ENCODE measurements at regions not wholly inside any gene's neighbourhood (a gene's known extent, or its start where the extent isn't known, plus 50 kb on each side); places are given as distances from the start of the nearest gene placed in this dataset.

DNA sequence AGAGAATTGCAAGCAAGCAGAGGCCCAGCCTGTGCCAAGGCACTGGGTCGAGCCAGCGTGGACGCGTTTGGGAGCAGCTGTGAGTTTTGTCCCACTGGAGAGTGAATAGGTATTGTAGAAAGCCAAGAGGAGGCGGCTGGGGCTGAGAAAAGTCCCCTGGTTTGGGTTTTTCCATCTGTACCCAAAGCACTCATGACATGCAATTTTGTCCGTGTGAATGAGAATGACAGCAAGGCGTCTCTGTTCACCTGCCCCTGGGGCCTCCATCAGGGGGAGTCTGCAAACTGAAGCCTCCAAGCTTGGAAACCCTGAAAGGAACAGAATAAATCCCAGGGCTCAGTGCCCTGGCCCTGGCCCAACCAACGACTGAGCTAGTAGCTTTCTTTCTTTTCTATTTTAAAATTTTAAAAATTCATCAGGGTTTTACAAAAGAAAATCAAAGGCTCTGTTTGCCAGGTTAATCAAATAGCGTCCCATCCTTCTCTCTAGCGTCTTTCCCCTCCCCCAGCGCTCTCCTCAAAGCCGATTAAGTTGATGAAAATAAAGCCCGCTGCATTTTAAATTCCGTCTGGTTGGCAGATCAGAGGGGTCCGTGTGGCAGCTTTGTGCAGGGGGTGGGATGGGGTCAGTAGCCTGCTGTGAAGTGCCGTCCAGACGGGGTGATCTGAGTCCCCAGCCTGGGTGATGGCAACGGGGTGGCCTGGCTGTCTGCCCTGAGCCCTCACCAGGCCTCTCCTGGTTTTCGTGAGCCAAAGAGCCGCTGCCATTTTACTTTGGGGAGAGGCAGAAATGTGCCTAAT is 171.0 kb downstream of the KATNIP start:
- TF ChIP-seq, protein P1, sequence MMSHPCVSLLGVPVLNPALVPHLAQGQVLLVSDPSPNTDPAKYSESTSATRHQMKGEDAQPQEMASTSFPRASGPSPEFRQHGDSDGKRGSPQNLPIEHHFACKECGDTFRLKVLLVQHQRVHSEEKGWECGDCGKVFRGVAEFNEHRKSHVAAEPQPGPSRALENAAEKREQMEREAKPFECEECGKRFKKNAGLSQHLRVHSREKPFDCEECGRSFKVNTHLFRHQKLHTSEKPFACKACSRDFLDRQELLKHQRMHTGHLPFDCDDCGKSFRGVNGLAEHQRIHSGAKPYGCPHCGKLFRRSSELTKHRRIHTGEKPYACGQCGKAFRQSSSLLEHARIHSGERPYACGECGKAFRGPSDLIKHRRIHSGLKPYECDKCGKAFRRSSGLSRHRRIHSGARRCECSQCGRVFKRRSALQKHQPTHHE (CRISPR knock-in tag; IDR thresholded peaks at IDR 0.05; ENCODE audit: borderline replicate concordance), result no peak
- no peak for TF ChIP-seq YY1 (IDR thresholded peaks at IDR 0.05; ENCODE audit: insufficient read depth, insufficient replicate concordance, low read depth, low read length)
- TF ChIP-seq ZNF264 (CRISPR knock-in tag; IDR thresholded peaks at IDR 0.05), result no peak
- no peak for TF ChIP-seq HIVEP1 (CRISPR knock-in tag; IDR thresholded peaks at IDR 0.05)
- TF ChIP-seq HMGXB4 (CRISPR knock-in tag; IDR thresholded peaks at IDR 0.05; ENCODE audit: borderline replicate concordance in 1 of 2, low read depth in 1 of 2), result no peak
- no peak for TF ChIP-seq ZNF83 (CRISPR knock-in tag; IDR thresholded peaks at IDR 0.05; ENCODE audit: borderline replicate concordance)
- TF ChIP-seq SRSF1 (optimal IDR thresholded peaks at IDR 0.05; ENCODE audit: low read depth, low read length), result no peak
- no peak for TF ChIP-seq JUND (CRISPR knock-in tag; IDR thresholded peaks at IDR 0.05)

Data from HepG2 (cell line).